Activated CD8-positive, alpha-beta memory T cell treated with anti-CD3 and anti-CD28 coated beads for 36 hours (primary cell): ENCODE measurements at regions not wholly inside any gene's neighbourhood (a gene's known extent, or its start where the extent isn't known, plus 50 kb on each side); places are given as distances from the start of the nearest gene placed in this dataset.
"Not testable (repeated sequence)": the region's sequence is repeated elsewhere in the genome, so short reads cannot be mapped to it uniquely, and the experiment has no call there.

ENCODE experiments used
- CTCF ChIA-PET: fragments of 350-600 bp; sonication (Branson Sonifier 250); formaldehyde crosslinking; loops from one replicate; lab custom pipeline; 2021; ENCODE audit warnings: antibody characterized with exemption; lab: Charles Lee
- POLR2A ChIA-PET: fragments of 350-600 bp; sonication (Branson Sonifier 250); formaldehyde crosslinking; loops from one replicate; lab custom pipeline; 2021; ENCODE audit warnings: antibody characterized with exemption; lab: Charles Lee

DNA sequence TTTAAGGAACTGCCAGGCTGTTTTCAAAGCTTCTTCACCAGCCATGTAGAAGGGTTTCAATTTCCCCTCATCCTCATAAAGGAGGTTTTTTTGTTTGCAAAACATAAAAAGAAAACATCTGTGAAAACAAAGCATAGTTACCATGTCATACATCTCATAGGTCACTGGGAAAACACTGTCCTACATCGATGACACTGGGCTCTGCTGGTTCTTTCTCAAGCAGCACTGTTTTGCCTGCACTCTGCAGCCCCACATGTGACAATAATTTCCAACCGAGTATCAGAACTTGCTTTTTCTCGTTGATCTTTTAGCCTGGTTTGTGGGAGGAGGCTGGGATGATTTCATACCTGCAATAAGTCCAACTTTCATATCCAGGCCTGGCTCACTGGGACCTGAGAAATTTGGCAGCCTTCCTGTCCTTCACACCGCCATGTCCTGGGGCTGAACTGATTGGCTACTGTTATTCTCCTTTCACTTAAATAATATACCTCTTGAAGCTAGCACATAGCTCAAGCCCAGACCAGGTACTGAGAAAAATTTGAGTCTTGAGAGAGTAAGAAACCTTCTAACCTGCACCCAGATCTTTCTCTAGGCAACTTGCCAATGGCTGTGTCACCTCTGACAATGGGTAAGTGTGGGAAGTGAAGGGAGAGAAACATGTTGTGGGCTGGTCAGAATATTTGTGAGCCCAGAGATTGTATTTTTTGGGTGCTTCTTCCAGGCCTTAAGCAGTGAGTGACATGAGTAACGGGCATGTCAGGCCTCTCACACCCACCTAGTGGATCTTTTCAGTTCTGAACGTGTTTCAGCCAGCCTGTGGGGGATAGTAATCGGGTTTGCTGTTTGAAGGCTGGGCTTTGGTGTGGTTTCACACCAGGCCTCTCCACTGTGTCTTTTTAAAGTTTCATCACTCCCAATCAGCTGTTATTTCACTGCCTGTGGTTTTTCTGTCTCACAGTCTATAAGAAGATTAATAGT lies 502.8 kb downstream of the NTRK2 start:
- POLR2A ChIA-PET, result no interaction called here
- CTCF ChIA-PET, result interaction anchor here (0.7 kb wide), 1 partner anchor 378 kb away, joined by 7 read pairs; no protein-coding TSS in a partner anchor

DNA sequence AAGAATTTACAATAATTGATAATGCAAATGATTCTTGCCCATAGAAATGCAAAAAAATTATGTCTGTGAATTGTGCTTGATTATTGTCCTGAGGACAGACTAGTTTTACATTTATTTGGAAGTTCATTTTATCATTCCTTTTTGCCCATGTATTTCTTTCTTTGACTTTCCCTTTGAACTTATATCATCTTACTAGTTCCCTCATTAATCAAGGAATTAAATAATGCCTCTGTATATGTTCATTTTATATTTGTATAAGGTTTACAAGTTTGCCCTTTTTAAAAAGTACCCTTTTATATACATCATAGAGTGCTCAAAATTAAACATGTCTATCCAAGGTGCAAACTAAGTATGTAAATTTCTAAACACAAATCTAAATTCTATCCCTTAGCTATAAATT lies 501.6 kb downstream of the NTRK2 start:
- ChIA-PET POLR2A (no interaction called here), CTCF (no interaction called here)

DNA sequence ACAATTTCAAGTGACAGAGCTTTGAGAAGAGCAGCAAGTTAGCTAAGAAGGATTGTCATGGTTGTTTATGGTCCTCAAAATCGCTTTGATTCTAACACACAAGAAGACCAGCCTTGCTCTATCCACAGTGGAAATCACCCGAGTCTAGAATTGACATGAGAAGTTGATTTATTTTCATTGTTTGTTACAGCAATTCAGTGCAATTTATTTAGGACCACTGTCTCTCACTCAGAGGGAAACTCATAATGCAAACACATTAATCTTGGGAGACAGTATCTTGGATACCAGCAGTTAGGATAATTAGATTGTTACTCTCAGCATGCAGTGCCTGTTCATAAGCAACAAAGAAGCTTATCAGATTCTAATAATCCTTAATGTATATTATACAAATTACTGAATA lies 498.9 kb downstream of the NTRK2 start:
- CTCF ChIA-PET, result no interaction called here
- POLR2A ChIA-PET, result no interaction called here

DNA sequence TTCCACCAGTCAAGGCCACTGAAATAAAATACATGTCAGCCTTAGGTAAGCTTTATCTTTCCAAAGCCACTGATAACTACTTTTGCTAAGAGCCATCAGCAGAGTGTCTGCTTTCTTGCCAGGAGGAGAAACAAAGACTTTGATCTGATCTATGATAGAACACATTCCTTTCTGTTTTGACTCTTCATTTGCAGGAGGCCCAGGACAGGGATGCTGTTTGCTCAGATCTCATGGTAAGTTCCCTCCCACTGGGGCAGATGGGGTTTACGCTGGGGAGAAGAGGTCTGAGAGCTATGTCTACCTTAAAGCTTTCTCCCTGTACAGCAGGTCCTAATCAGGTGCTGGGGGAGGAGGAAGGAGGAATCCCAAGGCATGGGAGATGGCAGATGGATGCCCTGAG lies 497.6 kb downstream of the NTRK2 start:
- ChIA-PET CTCF (no interaction called here), POLR2A (no interaction called here)

GRCh38 chr9:85163825-85164224 lies 494.3 kb downstream of the NTRK2 start:
- ChIA-PET CTCF (no interaction called here), POLR2A (no interaction called here)

GRCh38 chr9:85163415-85163814 lies 493.9 kb downstream of the NTRK2 start:
- CTCF ChIA-PET, result no interaction called here
- POLR2A ChIA-PET, result no interaction called here

- ChIA-PET POLR2A (no interaction called here), CTCF (no interaction called here)
Observed at GRCh38 chr9:85162822-85163221, 493.3 kb downstream of the NTRK2 start.

DNA sequence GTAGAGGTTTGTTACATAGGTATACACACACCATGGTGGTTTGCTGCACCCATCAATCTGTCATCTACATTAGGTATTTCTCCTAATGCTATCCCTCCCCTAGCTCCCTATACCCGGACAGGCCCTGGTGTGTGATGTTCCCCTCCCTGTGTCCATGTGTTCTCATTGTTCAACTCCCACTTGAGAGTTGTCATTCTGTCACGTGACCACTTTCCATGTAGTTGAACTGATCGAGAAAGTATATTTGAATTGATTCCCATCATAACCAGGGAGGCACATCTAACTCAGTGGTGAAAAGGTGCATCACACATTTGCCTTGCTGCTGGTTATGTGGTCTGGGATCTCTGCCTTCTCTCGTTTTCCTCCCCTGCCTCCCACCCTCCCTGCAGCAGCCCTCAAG lies 491.4 kb downstream of the NTRK2 start:
- CTCF ChIA-PET, POLR2A ChIA-PET: not testable (repeated sequence)

DNA sequence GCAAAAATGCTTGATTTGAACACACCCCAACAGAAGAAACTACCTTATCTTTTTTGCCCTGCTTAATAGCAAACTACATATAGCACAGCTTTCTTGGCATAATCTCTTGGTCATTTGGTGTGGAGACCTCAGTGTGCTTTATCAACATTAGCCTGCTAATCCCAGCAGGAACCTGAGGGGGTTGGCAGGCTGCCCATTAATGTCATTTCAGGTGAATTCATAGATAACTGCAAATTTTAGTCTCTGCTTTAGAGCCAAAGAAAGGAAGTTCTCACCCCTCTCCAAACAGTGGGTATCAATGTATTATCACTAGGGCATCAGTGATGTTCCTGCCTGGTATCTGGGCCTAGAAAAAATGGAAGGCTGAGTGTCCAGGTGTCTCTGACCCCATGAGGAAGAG lies 489.0 kb downstream of the NTRK2 start:
- ChIA-PET POLR2A (no interaction called here), CTCF (no interaction called here)

- POLR2A ChIA-PET, result no interaction called here
- CTCF ChIA-PET, result no interaction called here
Observed at GRCh38 chr9:85157772-85158171, 488.2 kb downstream of the NTRK2 start.

DNA sequence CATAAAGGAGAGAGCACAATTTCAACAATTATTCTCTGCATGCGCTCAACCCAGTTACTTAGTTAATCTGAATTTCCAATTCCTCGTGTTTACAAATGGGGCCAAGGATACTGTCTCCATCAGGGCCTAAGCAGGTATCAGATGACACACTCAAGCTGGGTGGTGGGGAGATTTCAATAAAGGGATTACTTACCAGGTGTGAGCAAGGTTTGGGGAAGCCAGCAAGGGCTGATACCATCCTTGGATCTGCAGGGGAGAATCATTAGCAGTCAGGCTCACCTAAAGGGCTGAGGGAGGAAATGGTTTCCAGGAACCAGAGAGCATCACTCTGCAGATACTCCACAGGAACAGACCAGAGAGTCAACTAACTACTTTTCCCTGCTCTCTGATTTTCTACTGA lies 487.1 kb downstream of the NTRK2 start:
- POLR2A ChIA-PET, result no interaction called here
- CTCF ChIA-PET, result no interaction called here

DNA sequence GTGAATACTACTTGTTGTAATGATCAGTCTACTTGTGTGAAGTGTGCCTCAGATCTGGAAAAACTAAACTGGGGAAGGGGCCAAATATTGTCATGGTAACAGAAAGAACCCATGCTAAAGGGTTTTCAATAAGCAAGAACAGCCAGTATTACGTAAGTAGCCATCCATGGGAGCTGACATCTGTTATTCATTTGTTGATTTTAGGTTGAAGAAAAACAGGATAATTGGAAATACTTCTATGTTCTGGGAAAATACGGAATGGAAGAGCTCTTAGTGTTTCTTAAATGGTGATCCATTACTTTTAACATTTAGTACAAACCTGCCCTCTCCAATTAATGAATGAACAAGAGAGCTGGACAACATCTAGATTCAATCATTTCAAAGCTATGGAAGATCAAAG lies 485.8 kb downstream of the NTRK2 start:
- ChIA-PET CTCF (no interaction called here), POLR2A (no interaction called here)

DNA sequence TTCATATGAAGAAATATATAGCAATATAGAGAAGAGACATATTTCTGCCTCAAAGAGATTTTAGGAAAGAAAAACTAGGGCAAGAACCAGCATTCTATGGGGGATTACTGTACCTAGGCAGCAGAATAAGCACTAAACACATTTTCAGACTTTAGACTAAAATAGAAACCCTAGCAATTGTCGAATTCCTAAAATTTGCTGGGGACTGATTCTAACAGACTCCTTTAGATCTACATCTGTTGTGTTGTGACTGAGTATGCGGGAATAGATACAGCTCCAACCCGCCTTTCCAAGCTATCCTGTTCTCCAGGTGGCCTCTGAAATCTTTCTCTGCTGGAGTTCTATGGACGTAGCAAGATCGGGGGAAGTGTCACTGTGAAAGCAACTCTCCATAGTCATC lies 482.2 kb downstream of the NTRK2 start:
- ChIA-PET CTCF (no interaction called here), POLR2A (no interaction called here)

DNA sequence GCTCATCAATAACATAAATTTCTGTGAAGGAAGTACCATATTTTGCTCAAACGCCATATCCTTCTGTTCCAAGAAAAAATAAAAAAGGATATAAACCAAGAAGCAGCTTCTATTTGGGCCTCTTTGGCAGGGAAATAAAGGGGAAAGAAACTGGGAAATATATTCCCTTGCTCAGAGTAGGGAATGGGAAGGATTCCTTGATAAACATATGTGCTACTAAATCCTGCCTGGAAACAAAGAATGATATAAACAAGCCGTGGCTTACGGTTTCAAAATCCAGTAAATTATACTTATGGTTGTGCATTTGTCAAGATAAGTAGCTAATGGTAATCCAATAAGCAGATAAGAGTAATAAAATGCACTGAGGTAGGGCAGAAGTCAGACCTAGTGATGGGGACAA lies 481.6 kb downstream of the NTRK2 start:
- CTCF ChIA-PET, result no interaction called here
- POLR2A ChIA-PET, result no interaction called here

DNA sequence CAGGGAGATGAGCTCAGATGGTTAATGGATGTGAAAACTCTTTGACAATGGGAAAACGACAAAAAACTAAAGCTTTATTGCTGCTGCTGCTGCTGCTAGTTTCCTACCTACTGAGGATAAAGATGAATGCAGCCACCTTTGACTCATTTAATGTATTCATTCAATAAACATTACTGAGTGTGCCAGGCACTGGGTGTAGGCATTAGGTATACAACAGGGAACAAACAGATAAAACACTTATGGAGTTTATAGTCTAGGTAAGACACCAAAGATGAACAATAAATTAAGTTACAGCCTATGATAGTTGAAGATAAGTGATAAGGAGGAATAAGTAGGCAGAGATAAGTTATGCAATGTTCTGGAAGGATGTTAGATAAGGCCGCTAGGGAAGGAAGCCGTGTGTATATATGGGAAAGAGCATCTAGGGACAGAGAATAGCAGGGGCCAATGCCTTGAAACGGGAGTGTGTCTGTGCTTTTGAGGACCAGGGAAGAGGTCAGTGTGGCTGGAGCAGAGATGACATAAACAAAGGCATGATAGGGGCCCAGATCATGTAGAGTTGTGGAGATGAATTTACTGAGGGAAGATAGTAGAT lies 477.6 kb downstream of the NTRK2 start:
- CTCF ChIA-PET, result no interaction called here
- POLR2A ChIA-PET, result no interaction called here

DNA sequence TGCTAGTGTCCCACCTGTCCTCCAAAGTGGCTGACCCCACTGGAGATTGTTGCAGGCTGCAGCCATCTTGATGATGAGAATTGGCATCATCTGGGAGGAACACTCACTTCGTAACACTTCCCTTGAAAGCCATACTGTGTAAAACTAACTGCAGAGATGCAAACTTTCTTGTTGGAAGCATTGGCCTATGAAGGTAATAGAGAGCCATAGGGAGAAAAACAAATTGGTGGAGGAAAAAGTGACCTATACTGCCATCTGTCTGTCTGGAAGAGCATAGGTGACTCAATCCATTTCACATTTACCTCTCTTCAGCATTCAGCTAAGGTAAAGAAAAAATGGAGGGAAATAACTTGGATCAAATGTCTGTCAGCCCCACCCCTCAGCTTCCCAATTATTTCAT lies 473.4 kb downstream of the NTRK2 start:
- ChIA-PET POLR2A (no interaction called here), CTCF (no interaction called here)

DNA sequence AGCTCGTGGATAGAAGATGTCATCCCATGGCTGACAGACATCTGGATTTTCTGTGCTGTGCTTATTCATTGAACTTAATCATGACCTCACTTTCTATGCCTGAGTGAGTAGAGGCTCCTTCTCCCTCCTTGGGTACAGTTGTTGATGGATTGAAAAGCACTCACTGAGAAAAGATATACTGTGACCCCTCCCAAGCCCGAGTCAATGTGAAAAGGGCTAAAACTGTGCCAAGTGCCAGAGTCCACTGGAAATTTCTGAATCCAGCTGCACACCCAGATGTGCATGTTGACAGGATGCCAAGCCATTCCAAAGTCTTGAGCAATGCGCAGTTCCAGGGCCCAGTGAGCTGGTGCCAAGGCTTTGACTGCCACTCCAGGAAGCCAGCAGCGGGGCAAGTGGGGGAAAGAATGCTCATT lies 473.0 kb downstream of the NTRK2 start:
- ChIA-PET POLR2A (no interaction called here), CTCF (no interaction called here)

- POLR2A ChIA-PET, result no interaction called here
- CTCF ChIA-PET, result no interaction called here
Observed at GRCh38 chr9:85137696-85138095, 468.2 kb downstream of the NTRK2 start.

GRCh38 chr9:85136987-85137386 lies 467.5 kb downstream of the NTRK2 start:
- CTCF ChIA-PET, result no interaction called here

DNA sequence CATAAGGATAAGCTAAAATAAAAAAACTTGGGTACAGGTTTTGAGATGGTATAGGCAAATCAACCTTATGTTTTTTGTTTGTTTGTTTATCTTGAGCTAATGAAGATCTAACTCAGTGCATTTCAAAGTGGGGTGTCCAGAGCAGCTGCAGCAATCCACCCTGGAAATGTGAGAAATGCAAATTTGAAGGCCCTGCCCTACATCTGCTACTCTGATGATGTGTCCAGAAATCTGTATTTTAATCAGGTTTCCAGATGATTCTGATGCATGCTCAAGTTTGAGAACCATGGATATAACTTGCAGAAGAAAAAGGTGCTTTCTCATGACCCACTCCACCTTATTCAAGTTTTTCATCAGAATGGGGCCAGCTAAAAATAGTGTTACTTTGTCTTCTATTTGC lies 467.0 kb downstream of the NTRK2 start:
- CTCF ChIA-PET, result no interaction called here

More at GRCh38 chr9:85136987-85137386, 467.5 kb downstream of the NTRK2 start:
- POLR2A ChIA-PET, result no interaction called here

DNA sequence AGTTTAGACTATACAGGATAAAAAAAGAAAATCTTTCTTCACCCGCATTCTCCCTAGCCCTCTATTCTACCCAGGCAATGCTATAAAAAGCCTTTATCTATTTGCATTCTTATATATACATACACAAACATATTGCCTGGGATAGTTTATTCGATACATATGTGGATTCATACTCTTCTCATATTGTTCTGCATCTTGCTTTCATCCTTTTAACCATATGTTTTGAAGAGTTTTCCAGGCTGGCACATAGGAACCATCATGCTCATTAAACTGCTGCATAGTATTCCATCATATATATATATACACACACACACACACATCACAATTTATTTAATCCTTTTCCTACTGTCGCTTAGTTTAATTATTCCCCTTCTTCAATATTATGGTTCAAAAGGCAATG lies 461.2 kb downstream of the NTRK2 start:
- ChIA-PET POLR2A (no interaction called here), CTCF (no interaction called here)

More for the DNA sequence above, 467.0 kb downstream of the NTRK2 start:
- POLR2A ChIA-PET, result no interaction called here
